ENCODE measurements at regions not wholly inside any gene's neighbourhood (a gene's known extent, or its start where the extent isn't known, plus 50 kb on each side); places are given as distances from the start of the nearest gene placed in this dataset.

DNA sequence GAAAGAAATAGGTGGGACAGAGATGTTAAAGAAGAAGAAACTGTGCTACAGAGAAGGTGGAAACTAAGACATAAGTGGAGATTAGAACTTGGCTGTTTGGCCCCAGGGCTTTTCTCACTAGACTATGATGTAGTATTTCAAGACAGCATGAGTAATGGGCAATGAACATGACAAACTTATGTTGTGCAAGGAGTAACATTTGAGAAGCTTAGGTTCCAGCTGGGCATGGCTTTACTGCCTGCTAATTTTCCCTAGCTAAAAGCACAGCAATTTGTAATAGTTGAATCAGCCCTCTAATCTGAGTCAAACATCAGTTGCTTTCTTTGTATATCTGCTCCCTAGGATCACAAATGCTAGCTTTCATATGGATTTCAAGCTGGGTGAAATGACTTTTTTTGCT is 294.3 kb upstream of the BMP2 start:
- H3K4me2 ChIP-seq = no peak overlapping the region
- CTCF ChIA-PET = no interaction called here

DNA sequence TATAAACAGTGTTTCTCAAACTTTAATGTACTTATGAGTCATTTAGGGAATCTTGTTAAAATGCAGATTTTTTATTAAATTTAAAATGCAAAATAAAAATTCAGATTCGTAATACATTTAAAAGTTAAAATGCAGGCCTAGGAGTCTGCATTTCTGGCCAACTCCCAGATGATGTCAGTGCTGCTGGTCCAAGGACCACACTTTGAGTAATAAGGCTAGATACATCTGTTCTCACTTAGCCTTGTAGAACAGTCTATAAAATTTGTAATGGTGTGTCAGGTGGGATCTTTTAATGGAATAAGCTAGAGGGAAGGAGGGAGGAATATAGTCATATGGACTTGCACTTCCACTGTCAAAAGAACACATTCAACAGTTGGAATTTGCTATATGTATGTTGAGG is 295.6 kb upstream of the BMP2 start:
- Histone ChIP-seq H3F3A (replicated peaks; ENCODE audit: insufficient read depth) (no peaks in the 10 kb centered on the region), H4K20me1 (ENCODE audit: insufficient read depth) (no peaks in the 10 kb centered on the region), H3K27ac (ENCODE audit: low read depth in 2 of 2, low read length in 1 of 2) (no peak overlapping the region), H3K9ac (no peak overlapping the region), H3K9me2 (no peaks in the 10 kb centered on the region), H3K9me3 (no peaks in the 10 kb centered on the region), H3K4me3 (ENCODE audit: low read depth in 2 of 2, low read length in 1 of 2) (no peak overlapping the region), H3K4me2 (no peak overlapping the region), H3K4me1 (ENCODE audit: control insufficient read depth in 1 of 2, insufficient read depth in 2 of 2, low read depth in 1 of 2, low read length in 1 of 2) (no peaks in the 10 kb centered on the region), H2AFZ (ENCODE audit: low read depth) (no peak overlapping the region), H3K79me2 (ENCODE audit: insufficient read depth) (no peaks in the 10 kb centered on the region), H3K36me3 (replicated peaks in 1 of 2; ENCODE audit: control insufficient read depth in 1 of 2, insufficient read depth in 2 of 2, low read length in 1 of 2) (no peaks in the 10 kb centered on the region), H3K27me3 (ENCODE audit: insufficient read depth) (no peaks in the 10 kb centered on the region)
- POLR2A ChIA-PET = no interaction called here
- TF ChIP-seq FOXJ3 (CRISPR knock-in tag; IDR thresholded peaks at IDR 0.05) = no peak
- TF ChIP-seq MXI1 (IDR thresholded peaks at IDR 0.05; ENCODE audit: low read depth, low read length) = no peak
- TF ChIP-seq NRF1 (IDR thresholded peaks at IDR 0.05; ENCODE audit: low read depth, low read length) = no peak
- no peak for TF ChIP-seq PBX3 (IDR thresholded peaks at IDR 0.05)
- TF ChIP-seq, protein P1, sequence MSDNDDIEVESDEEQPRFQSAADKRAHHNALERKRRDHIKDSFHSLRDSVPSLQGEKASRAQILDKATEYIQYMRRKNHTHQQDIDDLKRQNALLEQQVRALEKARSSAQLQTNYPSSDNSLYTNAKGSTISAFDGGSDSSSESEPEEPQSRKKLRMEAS (IDR thresholded peaks at IDR 0.05; ENCODE audit: low read depth) = no peak
- TF ChIP-seq TCF12 (IDR thresholded peaks at IDR 0.05) = no peak
- WGBS (ENCODE audit: low lambda C conversion rate) = 4% methylated on average over 1 of the region's 1 CpG
- DNase-seq = no peak
- CTCF ChIA-PET = no interaction called here

More for the DNA sequence above, 294.3 kb upstream of the BMP2 start:
- Histone ChIP-seq H3K79me2 (ENCODE audit: insufficient read depth) (no peaks in the 10 kb centered on the region), H3F3A (replicated peaks; ENCODE audit: insufficient read depth) (no peaks in the 10 kb centered on the region), H3K27ac (ENCODE audit: low read depth in 2 of 2, low read length in 1 of 2) (no peak overlapping the region), H3K9ac (no peak overlapping the region), H4K20me1 (ENCODE audit: insufficient read depth) (no peaks in the 10 kb centered on the region), H3K9me2 (no peaks in the 10 kb centered on the region), H3K9me3 (no peaks in the 10 kb centered on the region; the same call in 1 of the 2 replicates), H3K4me3 (ENCODE audit: low read depth in 2 of 2, low read length in 1 of 2) (no peak overlapping the region), H3K36me3 (replicated peaks in 1 of 2; ENCODE audit: control insufficient read depth in 1 of 2, insufficient read depth in 2 of 2, low read length in 1 of 2) (no peaks in the 10 kb centered on the region), H3K27me3 (ENCODE audit: insufficient read depth) (no peaks in the 10 kb centered on the region), H3K4me1 (ENCODE audit: control insufficient read depth in 1 of 2, insufficient read depth in 2 of 2, low read depth in 1 of 2, low read length in 1 of 2) (no peaks in the 10 kb centered on the region), H2AFZ (ENCODE audit: low read depth) (no peak overlapping the region)
- DNase-seq = no peak
- POLR2A ChIA-PET = no interaction called here
- no peak for TF ChIP-seq FOXJ3 (CRISPR knock-in tag; IDR thresholded peaks at IDR 0.05)
- no peak for TF ChIP-seq TEAD4 (IDR thresholded peaks at IDR 0.05; ENCODE audit: borderline replicate concordance, insufficient read depth)
- TF ChIP-seq, protein P2, sequence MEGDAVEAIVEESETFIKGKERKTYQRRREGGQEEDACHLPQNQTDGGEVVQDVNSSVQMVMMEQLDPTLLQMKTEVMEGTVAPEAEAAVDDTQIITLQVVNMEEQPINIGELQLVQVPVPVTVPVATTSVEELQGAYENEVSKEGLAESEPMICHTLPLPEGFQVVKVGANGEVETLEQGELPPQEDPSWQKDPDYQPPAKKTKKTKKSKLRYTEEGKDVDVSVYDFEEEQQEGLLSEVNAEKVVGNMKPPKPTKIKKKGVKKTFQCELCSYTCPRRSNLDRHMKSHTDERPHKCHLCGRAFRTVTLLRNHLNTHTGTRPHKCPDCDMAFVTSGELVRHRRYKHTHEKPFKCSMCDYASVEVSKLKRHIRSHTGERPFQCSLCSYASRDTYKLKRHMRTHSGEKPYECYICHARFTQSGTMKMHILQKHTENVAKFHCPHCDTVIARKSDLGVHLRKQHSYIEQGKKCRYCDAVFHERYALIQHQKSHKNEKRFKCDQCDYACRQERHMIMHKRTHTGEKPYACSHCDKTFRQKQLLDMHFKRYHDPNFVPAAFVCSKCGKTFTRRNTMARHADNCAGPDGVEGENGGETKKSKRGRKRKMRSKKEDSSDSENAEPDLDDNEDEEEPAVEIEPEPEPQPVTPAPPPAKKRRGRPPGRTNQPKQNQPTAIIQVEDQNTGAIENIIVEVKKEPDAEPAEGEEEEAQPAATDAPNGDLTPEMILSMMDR (IDR thresholded peaks at IDR 0.05) = no peak
- TF ChIP-seq, protein P3, sequence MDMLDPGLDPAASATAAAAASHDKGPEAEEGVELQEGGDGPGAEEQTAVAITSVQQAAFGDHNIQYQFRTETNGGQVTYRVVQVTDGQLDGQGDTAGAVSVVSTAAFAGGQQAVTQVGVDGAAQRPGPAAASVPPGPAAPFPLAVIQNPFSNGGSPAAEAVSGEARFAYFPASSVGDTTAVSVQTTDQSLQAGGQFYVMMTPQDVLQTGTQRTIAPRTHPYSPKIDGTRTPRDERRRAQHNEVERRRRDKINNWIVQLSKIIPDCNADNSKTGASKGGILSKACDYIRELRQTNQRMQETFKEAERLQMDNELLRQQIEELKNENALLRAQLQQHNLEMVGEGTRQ (IDR thresholded peaks at IDR 0.05; ENCODE audit: borderline replicate concordance, low read depth, low read length) = no peak
- TF ChIP-seq RXRA (IDR thresholded peaks at IDR 0.05; ENCODE audit: borderline replicate concordance, low read depth) = no peak
- TF ChIP-seq GATA2 (CRISPR knock-in tag; IDR thresholded peaks at IDR 0.05) = no peak
- TF ChIP-seq TAF1 (IDR thresholded peaks at IDR 0.05; ENCODE audit: borderline replicate concordance, low read depth, low read length) = no peak
- TF ChIP-seq, protein P4, sequence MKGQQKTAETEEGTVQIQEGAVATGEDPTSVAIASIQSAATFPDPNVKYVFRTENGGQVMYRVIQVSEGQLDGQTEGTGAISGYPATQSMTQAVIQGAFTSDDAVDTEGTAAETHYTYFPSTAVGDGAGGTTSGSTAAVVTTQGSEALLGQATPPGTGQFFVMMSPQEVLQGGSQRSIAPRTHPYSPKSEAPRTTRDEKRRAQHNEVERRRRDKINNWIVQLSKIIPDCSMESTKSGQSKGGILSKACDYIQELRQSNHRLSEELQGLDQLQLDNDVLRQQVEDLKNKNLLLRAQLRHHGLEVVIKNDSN (IDR thresholded peaks at IDR 0.05; ENCODE audit: borderline replicate concordance, low read depth) = no peak
- TF ChIP-seq TCF12 (IDR thresholded peaks at IDR 0.05) = no peak
- no peak for TF ChIP-seq POLR2AphosphoS5 (IDR thresholded peaks at IDR 0.05; ENCODE audit: low read depth, low read length)
- no peak for TF ChIP-seq MXI1 (IDR thresholded peaks at IDR 0.05; ENCODE audit: low read depth, low read length)

Data from SK-N-SH (cell line).